ENCODE measurements at regions not wholly inside any gene's neighbourhood (a gene's known extent, or its start where the extent isn't known, plus 50 kb on each side); places are given as distances from the start of the nearest gene placed in this dataset.

GRCh38 chr11:79942646-79943045, 501.8 kb upstream of the TENM4 start:
- TF ChIP-seq TAF1 (IDR thresholded peaks at IDR 0.05; ENCODE audit: low read depth) (no peak), EGR1 (IDR thresholded peaks at IDR 0.05) (no peak), USF1 (IDR thresholded peaks at IDR 0.05) (no peak), TCF12 (IDR thresholded peaks at IDR 0.05; ENCODE audit: low read depth) (no peak), CEBPB (IDR thresholded peaks at IDR 0.05) (no peak), CREB1 (IDR thresholded peaks at IDR 0.05; ENCODE audit: low read depth) (no peak), ZBTB7A (IDR thresholded peaks at IDR 0.05; ENCODE audit: low read depth) (no peak), TEAD4 (IDR thresholded peaks at IDR 0.05) (no peak), FOXM1 (IDR thresholded peaks at IDR 0.05; ENCODE audit: borderline replicate concordance, low read depth) (no peak), YY1 (IDR thresholded peaks at IDR 0.05; ENCODE audit: low read depth) (no peak), REST (IDR thresholded peaks at IDR 0.05; ENCODE audit: low read depth) (no peak), EP300 (IDR thresholded peaks at IDR 0.05; ENCODE audit: borderline replicate concordance) (no peak), MAX (IDR thresholded peaks at IDR 0.05) (no peak), NFIC (IDR thresholded peaks at IDR 0.05) (no peak), RAD21 (IDR thresholded peaks at IDR 0.05; ENCODE audit: low read depth) (no peak)

- TF ChIP-seq CEBPB (IDR thresholded peaks at IDR 0.05) (no peak), TAF1 (IDR thresholded peaks at IDR 0.05; ENCODE audit: low read depth) (no peak), EGR1 (IDR thresholded peaks at IDR 0.05) (no peak)
Measured at GRCh38 chr11:79942090-79942489, 501.3 kb upstream of the TENM4 start.

GRCh38 chr11:79940974-79941735, 500.3 kb upstream of the TENM4 start:
- no peak for TF ChIP-seq NFIC (IDR thresholded peaks at IDR 0.05)
- TF ChIP-seq USF1 (IDR thresholded peaks at IDR 0.05), result no peak
- no peak for TF ChIP-seq TEAD4 (IDR thresholded peaks at IDR 0.05)
- no peak for TF ChIP-seq CREB1 (IDR thresholded peaks at IDR 0.05; ENCODE audit: low read depth)
- TF ChIP-seq TAF1 (IDR thresholded peaks at IDR 0.05; ENCODE audit: low read depth), result no peak
- TF ChIP-seq CEBPB (IDR thresholded peaks at IDR 0.05), result no peak
- no peak for TF ChIP-seq YY1 (IDR thresholded peaks at IDR 0.05; ENCODE audit: low read depth)
- no peak for TF ChIP-seq EGR1 (IDR thresholded peaks at IDR 0.05)
- TF ChIP-seq REST (IDR thresholded peaks at IDR 0.05; ENCODE audit: low read depth), result no peak
- TF ChIP-seq ZBTB7A (IDR thresholded peaks at IDR 0.05; ENCODE audit: low read depth), result no peak
- TF ChIP-seq FOXM1 (IDR thresholded peaks at IDR 0.05; ENCODE audit: borderline replicate concordance, low read depth), result no peak
- TF ChIP-seq RAD21 (IDR thresholded peaks at IDR 0.05; ENCODE audit: low read depth), result no peak
- TF ChIP-seq EP300 (IDR thresholded peaks at IDR 0.05; ENCODE audit: borderline replicate concordance), result no peak
- TF ChIP-seq MAX (IDR thresholded peaks at IDR 0.05), result no peak
- TF ChIP-seq TCF12 (IDR thresholded peaks at IDR 0.05; ENCODE audit: low read depth), result no peak

- no peak for TF ChIP-seq NFIC (IDR thresholded peaks at IDR 0.05)
Measured at GRCh38 chr11:79940165-79940564, 499.3 kb upstream of the TENM4 start.

- TF ChIP-seq ZBTB7A (IDR thresholded peaks at IDR 0.05; ENCODE audit: low read depth) (no peak), TAF1 (IDR thresholded peaks at IDR 0.05; ENCODE audit: low read depth) (no peak)
Measured at GRCh38 chr11:79939111-79939510, 498.3 kb upstream of the TENM4 start.

- TF ChIP-seq EGR1 (IDR thresholded peaks at IDR 0.05), result no peak
- no peak for TF ChIP-seq RAD21 (IDR thresholded peaks at IDR 0.05; ENCODE audit: low read depth)
- TF ChIP-seq MAX (IDR thresholded peaks at IDR 0.05), result no peak
- TF ChIP-seq REST (IDR thresholded peaks at IDR 0.05; ENCODE audit: low read depth), result no peak
- TF ChIP-seq YY1 (IDR thresholded peaks at IDR 0.05; ENCODE audit: low read depth), result no peak
- no peak for TF ChIP-seq TCF12 (IDR thresholded peaks at IDR 0.05; ENCODE audit: low read depth)
- no peak for TF ChIP-seq ZBTB7A (IDR thresholded peaks at IDR 0.05; ENCODE audit: low read depth)
- no peak for TF ChIP-seq FOXM1 (IDR thresholded peaks at IDR 0.05; ENCODE audit: borderline replicate concordance, low read depth)
- no peak for TF ChIP-seq TAF1 (IDR thresholded peaks at IDR 0.05; ENCODE audit: low read depth)
- no peak for TF ChIP-seq CEBPB (IDR thresholded peaks at IDR 0.05)
- TF ChIP-seq CREB1 (IDR thresholded peaks at IDR 0.05; ENCODE audit: low read depth), result no peak
- TF ChIP-seq USF1 (IDR thresholded peaks at IDR 0.05), result no peak
- TF ChIP-seq EP300 (IDR thresholded peaks at IDR 0.05; ENCODE audit: borderline replicate concordance), result no peak
- no peak for TF ChIP-seq TEAD4 (IDR thresholded peaks at IDR 0.05)
- no peak for TF ChIP-seq NFIC (IDR thresholded peaks at IDR 0.05)
Measured at GRCh38 chr11:79937676-79938334, 497.0 kb upstream of the TENM4 start.

Measured in Ishikawa (cell line).